NCI-H2196 (cell line): ENCODE measurements at regions not wholly inside any gene's neighbourhood (a gene's known extent, or its start where the extent isn't known, plus 50 kb on each side); places are given as distances from the start of the nearest gene placed in this dataset.
"Not testable (repeated sequence)": the region's sequence is repeated elsewhere in the genome, so short reads cannot be mapped to it uniquely, and the experiment has no call there.

Experiments used
- DNase-seq: peaks from one replicate; lab custom pipeline; 2025; ENCODE audit not compliant: unreplicated experiment; lab: John Stamatoyannopoulos, UW

DNA sequence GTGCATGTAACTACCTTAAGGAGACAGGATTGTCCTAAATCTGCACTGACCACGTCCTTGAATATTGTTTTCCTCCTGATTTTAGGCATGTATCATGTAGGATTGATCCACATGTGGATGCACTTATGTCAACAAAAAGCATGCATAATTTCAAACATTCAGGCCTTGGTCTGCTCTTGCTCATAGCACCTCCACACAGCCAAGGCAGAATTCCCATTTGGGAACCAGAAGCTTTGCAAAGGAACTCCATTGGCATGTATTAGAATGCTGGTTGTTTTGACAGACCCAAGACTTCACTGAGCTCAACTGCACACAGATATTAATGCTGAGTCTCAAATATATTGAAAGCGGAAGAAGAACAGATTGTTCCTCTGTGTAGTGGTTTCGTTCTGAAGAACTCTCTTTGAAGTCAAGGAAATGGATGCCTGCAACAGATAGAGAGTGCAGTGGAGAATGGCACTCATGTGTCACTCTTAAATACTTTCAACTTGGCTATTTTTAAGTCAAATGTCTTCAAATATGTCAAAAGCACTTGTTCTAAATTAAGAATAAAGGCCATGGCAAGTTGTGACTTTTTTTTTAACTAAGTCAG, 387.6 kb downstream of the LTN1 start:
- DNase-seq, result no peak

DNA sequence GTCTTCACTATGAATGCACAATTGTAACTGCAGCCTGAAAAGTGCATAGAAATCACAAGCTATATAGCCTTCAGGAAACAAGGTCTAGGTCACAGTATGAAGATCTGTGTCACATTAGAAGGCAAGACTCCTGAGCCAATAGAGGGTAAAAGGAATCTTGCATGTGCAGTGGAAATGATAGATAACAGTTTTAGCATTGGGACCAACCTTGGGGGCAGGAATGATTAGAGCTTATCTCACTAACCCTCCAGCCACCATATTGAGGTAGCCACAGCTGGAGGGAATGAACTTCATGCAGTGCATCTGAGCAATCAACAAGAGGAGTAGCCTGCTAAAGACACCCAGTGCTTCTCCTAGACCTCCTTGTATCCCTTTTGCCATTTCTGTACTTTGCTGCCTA, 390.1 kb downstream of the LTN1 start:
- no peak for DNase-seq

DNA sequence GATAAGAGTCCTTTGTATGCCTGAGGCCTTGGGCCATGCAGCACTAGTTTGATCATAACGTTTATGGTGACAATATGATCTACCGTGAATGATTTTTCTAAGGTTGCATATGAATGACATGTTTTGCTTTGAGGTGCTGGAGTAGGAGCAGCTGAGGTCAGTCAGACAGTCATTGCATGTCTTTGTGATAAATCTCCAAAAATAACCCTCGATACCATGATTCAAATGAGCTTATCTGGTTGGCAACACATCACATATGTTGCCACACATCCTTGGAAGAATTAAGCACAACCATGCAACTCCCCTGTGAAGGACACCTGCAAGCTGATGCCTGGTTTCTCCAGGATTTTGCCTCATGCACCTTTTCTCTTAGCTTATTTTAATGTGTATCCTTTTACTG, 394.5 kb downstream of the LTN1 start:
- no peak for DNase-seq

DNA sequence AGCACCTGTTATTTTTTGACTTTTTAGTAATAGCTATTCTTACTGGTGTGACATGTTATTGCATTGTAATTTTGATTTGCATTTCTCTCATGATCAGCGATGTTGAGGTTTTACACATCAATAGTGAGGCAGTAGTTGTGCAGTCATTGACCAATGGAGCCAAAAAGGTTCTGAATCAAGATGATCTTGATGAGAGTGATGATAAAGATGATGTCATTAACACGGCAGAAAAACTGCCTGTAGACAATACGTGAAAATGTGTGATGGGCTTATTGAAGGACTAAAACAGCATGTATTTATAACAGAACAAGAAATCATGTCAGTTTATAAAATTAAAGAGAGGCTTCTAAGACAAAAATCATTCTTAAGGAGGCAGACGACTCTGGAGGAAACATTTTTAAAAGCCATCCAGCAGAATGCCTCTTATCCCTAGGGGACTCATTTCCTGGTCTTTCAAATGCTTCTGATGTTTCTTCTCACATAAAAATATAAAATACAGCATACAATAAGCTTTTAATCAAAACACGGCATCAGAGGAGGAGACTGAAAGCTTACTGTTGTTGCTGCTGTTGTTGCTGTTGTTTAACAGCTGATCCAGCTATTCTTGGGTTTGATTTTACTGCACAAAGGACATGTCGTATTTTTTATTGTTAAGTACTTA, 400.3 kb downstream of the LTN1 start:
- no peak for DNase-seq

DNA sequence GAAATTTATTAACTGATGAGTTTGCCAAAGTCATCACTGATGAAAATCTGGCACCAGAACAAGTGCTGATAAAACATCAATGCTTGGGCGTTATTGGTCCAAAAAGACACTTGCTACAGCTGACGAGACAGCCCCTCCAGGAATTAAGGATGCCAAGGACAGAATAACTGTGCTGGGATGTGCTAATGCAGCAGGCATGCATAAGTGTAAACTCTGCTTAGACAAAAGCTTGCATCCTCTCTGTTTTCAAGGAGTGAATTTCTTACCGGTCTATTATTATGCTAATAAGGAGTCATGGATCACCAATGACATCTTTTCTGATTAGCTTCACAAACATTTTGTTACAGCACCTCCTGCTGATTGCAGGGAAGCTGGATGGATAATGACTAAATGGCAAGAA, 402.0 kb downstream of the LTN1 start:
- no peak for DNase-seq

DNA sequence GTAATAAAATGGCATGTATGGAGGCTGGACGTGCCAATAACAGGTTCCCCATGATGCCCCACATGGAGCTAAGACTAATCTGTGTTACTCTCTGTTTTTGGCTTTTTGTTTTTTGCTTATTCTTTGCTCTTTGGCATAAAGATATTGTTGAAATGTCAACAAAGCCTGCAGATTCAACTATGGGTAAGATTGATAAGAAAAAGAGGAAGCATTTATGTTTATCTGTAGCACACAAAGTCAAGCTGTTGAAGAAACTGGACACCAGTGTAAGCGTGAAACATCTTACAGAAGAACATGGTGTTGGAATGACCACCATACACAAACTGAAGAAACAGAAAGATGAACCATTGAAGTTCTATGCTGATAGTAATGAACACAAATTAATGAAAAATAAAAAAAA, 402.7 kb downstream of the LTN1 start:
- no peak for DNase-seq

DNA sequence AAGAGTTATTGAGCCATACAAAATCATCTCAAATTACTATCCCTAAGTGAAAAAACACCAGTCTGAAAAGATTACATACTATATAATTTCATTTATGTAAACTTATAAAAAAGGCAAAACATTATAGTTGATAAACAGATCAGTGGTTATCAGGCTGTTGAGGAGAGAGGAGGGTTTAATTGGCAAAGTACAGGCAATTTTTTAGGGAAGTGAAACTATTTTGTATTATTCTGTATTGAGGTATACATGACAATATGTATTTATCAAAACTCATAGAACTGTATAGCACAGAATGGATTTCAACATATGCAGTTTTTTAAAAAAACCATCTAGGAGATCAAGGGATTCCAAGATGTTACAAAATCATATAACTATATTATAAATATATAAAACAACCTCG, 403.7 kb downstream of the LTN1 start:
- no peak for DNase-seq

DNA sequence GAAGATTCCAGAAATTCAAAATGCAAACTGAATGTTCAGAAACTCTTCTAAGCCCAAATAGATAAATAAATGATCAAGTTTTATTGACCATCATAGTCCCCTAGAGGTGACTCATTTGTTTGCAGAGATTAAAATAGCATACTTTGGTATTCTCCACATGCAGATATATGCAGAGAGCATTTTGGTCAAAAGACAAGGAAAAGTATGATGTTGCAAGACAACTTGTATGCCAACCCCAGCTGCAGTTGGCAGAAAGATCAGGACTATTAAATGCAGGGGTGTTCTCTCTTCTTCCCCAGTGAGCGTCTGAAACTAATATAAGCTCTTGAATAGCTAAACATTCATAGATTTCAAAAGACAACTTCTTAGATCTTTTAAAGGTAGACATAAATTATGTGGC, 404.9 kb downstream of the LTN1 start:
- DNase-seq, result no peak

DNA sequence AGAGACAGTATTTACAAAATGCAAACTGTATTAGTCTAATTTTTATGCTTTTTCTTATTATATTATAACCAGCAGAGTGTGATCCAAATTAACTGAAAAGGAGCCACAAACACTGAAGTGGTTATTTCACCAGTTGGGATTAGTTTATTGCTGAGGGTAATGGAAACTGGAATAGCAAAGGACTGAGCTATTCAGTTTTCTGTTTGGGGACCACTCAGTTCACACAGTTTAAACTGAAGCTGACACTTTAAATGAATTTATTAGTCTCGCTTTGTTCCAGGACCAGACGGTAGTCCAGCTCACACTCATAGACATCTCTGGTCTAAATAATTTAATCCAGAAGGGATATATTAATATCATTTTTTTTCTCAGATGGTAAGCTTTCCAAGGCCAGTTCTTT, 410.7 kb downstream of the LTN1 start:
- no peak for DNase-seq

DNA sequence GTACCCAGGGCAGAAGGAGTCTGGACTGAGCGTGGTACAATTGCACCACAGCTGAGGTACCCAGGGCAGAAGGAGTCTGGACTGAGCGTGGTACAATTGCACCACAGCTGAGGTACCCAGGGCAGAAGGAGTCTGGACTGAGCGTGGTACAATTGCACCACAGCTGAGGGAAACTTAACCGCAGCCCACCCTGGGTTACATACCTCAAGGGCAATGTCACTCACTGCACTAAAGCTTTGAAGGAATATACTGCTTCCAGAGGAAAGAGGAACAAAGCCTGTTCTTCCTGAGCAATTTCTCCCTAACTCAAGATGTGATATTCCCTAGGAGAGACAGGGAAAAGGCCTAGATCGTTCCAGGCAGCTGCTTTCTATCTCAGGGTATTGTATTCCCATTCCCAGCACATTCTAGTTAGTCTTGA, 411.4 kb downstream of the LTN1 start:
- not testable (repeated sequence) for DNase-seq

DNA sequence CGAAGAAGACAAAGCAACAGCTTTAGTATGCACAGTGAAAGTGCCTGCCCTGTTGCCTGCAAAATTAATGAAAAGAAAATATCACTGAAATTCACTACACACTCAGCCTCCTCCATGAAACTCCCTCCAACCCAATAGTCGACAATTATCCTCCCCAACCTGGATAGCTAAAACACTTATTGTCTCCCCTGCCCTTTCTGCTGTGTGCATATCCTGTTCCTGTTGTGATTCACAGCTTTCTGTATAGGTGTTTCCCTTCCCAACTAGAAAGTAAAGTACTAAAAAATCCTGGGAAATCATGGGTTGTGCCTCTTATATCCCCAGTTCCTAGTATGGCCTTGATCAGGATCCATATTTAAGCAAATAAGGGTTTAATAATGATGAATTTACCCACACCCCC, 412.1 kb downstream of the LTN1 start:
- no peak for DNase-seq

DNA sequence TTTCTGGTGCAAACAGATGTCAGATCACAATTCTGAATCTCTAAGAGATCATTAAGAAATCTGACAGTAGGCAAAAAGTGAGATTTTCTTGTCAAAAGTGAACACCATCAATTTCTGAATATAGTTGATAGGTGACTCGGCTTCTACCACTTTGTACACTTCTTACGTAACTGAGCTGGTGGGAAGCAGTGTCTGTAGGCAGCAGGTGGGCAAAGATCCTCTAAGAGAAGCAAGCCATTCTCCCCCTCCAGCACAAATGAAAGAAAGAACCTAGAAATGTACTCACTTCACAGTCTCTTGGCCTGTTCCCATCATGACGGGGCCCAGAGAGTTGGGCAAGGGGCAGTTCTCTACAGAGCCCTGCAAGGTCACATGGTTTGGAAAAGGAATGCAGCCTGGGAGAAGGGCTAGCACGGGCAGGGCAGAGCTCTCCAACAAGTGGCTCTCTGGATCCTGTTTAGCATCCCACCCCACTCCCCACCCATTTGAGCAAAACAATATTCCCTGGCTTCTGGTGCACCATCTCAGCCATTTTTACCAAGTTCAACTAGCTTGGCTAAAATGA, 412.6 kb downstream of the LTN1 start:
- DNase-seq, result no peak

DNA sequence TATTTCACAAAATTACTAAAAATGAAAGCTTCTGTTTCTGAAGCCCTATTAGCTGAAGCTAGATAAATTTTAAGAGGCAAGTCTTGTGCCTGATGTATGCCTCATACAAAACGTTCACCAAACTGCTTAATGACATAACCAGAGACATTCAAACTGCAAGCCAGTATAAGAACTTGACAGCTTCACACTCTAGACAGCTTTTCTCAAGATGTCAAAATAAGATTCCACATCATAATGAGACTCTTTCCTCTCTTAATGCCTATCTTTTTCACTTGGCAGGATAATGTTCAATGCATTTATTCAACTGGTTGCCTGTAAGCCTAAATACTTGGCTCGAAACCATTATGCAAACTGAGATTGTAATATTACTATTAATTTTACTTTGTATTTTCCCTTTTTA, 424.0 kb downstream of the LTN1 start:
- DNase-seq, result no peak

DNA sequence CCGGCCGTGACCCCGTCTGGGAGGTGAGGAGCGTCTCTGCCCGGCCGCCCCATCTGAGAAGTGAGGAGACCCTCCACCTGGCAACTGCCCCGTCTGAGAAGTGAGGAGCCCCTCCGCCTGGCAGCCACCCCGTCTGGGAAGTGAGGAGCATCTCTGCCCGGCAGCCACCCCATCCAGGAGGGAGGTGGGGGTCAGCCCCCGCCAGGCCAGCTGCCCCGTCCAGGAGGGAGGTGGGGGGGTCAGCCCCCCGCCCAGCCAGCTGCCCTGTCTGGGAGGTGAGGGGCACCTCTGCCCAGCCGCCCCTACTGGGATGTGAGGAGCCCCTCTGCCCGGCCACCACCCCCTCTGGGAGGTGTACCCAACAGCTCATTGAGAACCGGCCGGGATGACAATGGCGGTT, 428.7 kb downstream of the LTN1 start:
- not testable (repeated sequence) for DNase-seq

DNA sequence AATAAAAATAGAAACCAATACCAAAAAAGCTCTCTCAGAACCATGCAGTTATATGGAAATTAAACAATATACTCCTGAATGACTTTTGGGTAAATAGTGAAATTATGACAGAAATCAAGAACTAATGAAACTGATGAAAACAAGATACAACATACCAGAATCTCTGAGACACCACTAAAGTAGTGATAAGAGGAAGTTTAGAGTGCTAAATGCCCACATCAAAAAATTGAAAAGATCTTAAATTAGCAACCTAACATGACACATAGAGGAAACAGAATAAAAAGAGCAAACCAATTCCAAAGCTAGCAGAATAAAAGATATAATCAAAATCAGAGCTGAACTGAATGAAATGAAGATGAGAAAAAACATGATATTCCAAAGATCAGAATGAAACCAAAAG, 430.9 kb downstream of the LTN1 start:
- DNase-seq, result no peak

DNA sequence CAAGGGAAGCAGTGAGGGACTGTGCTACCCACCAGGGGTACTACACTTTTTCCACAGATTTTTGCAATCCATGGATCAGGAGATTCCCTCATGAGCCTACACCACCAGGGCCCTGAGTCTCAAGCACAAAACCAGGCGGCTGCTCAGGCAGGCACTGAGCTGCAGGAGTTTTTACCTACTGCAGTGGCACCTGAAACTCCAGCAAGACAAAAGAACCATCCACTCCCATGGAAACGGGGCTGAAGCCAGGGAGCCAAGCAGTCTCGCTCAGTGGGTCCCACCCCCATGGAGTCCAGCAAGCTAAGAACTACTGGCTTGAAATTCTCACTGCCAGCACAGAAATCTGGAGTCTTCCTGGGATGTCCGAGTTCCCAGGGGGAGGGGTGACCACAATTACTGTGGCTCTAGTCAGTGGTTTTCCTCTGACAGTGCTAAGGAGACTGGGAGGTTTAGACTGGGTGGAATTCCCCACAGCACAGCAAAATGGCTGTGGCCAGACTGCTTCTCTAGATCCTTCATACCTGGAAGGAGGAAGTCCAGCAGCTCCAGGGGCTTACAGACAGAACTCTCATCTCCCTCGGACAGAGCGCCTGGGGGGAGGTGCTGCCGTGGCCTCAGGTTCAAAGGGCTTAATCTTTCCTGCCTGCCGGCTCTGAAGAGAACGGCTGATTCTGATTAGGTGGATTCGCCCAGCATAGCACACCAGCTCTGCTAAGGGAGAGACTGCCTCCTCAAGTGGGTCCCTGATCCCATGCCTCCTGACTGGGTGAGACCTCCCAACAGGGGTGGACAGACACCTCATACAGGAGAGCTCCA, 437.8 kb downstream of the LTN1 start:
- no peak for DNase-seq

DNA sequence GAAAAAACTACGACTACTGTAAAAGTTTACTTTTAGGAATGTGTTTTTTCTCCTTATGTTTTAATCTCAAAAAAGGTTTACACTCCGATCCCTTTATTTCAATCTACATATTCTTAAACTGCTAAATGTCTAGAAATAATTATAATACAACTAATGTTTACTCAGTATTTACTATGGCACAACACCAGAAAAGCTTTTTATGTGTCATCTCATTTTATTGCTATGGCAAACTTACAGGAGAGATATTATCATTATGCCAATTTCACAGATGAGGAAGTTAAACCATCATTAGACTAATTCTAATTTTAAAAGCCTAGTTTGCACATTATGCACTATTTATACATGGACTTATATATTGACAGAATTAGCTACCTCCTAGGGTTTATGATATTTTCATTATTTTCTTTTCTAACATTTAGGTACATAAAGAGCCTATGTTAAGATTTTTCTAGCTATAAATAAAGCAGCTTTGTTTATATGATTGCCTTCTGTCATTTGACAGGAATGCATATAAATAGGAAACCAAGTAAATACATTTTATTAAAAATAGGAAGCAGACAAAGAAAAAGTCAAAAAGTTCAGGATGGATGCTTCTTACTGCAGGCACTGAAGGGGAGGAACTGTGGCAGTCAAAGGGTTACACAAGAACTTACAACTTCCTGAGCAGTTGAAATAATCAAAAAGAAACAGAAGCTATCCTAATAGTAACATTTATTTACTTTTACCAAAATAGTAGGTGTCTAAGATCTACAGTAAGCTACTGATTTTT, 442.4 kb downstream of the LTN1 start:
- no peak for DNase-seq

DNA sequence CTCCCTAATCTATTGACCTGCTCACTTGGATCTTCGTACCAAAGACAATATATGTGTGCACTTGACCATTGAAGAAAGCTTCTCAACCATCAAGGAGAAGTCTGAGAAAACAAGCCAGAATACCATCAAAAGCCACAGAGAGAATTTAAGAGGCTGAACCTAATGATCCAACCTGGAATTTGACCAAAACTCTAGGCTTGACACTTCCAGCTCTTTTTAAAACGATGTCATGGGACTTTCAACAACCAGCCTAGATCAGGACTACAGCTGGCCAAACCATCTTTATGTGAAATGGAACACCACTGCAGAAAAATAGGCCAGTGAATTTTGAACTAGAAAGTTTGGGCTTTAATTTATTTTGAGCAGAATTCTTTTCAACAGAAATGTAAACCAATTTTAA, 444.4 kb downstream of the LTN1 start:
- DNase-seq, result no peak

DNA sequence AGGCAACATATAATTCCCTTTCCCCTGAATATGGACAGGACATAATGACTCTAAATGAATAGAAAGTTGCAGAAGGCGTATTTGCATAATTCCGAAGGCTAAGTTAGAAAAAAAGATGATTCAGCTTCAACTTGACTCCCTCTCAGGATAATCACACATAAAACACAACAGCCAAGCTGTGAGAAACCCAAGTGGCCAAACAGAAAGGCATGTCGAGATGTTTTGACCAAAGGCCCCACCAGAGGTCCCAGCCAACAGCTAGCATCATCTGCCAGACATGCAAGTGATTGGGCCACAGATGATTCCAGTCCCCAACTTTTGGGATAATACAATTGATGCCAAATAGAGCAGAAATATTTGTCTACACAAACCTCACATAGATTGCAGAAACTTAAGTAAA, 444.9 kb downstream of the LTN1 start:
- no peak for DNase-seq

DNA sequence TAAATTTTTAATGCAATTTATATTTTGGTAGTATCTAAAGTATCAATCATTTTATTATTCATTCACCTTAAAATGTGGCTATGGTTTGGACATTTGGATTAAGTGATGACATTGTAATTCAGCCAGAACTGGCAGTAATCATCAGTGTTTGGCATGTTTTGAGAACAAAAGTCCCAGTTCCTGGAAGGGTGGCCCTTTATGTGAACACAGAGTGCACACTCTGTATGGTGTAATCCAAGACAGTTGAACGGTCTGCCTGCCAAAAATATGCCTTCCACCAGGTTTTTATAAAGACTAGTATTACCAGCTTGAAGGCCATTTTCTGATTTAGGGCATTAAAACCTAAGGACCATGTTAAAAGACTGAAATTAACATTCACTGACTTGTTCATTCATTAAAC, 448.7 kb downstream of the LTN1 start:
- DNase-seq, result no peak

DNA sequence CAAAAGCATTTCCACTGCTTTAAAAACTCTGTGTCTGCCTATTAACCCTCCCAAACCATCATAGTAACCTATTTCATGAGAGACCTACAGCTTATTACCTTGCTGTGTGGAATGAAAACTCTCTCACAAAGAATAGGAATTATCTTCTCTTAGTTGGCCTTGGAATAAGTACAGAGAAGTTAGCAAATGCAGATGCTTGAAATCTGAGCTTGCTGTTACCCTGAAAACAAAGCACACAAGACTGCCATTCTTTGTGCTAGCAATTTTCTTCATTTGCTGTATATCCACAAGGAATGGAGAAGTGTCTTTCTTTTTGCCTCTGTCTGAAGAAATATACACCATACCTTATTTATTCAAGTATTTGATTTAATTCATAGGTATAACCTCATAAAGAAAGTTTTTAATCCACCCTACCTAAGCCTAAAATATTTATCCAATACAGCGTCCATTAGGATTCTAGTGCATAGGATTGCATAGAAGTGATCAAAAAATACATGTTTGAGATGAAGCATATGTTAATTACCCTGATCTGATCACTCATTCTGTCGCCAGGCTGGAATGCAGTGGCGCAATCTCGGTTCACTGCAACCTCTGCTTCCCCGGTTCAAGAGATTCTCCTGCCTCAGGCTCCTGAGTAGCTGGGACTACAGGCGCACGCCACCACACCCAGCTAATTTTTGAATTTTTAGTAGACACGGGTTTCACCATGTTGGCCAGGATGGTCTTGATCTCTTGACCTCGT, 451.1 kb downstream of the LTN1 start:
- no peak for DNase-seq
